HEK293T (cell line): ENCODE measurements at regions not wholly inside any gene's neighbourhood (a gene's known extent, or its start where the extent isn't known, plus 50 kb on each side); places are given as distances from the start of the nearest gene placed in this dataset.
"Not testable (repeated sequence)": the region's sequence is repeated elsewhere in the genome, so short reads cannot be mapped to it uniquely, and the experiment has no call there.

ENCODE experiments used
- ELF4 ChIP-seq: fragments of 450-650 bp; IDR thresholded peaks from 2 replicates; pipeline ENCODE4 v1.6.1; 2017; ENCODE audit warnings: antibody characterized with exemption
- FOXM1 ChIP-seq: fragments of 450-650 bp; IDR thresholded peaks from 2 replicates; pipeline ENCODE4 v1.6.1; 2017; ENCODE audit warnings: mild to moderate bottlenecking, borderline replicate concordance
- HDGF ChIP-seq: fragments of 450-650 bp; IDR thresholded peaks from 2 replicates; pipeline ENCODE4 v1.6.1; 2017; ENCODE audit warnings: antibody characterized with exemption, borderline replicate concordance
- NFRKB ChIP-seq: fragments of 450-650 bp; IDR thresholded peaks from 2 replicates; pipeline ENCODE4 v1.6.1; 2016; ENCODE audit warnings: mild to moderate bottlenecking, moderate library complexity
- SP1 ChIP-seq: fragments of 450-650 bp; IDR thresholded peaks from 2 replicates; pipeline ENCODE4 v1.6.1; 2017
- SUZ12 ChIP-seq: fragments of 450-650 bp; IDR thresholded peaks from 2 replicates; pipeline ENCODE4 v1.6.1; 2016; ENCODE audit warnings: mild to moderate bottlenecking
- TARDBP ChIP-seq: fragments of 450-650 bp; IDR thresholded peaks from 2 replicates; pipeline ENCODE4 v1.6.1; 2016
- ZNF384 ChIP-seq: fragments of 450-650 bp; IDR thresholded peaks from 2 replicates; pipeline ENCODE4 v1.6.1; 2016

GRCh38 chr14:66031981-66032380, 454.2 kb upstream of the CCDC196 start:
- TF ChIP-seq NFRKB, TARDBP, SUZ12, HDGF, FOXM1, ELF4, SP1, ZNF384: not testable (repeated sequence)
